ENCODE measurements at regions not wholly inside any gene's neighbourhood (a gene's known extent, or its start where the extent isn't known, plus 50 kb on each side); places are given as distances from the start of the nearest gene placed in this dataset.

DNA sequence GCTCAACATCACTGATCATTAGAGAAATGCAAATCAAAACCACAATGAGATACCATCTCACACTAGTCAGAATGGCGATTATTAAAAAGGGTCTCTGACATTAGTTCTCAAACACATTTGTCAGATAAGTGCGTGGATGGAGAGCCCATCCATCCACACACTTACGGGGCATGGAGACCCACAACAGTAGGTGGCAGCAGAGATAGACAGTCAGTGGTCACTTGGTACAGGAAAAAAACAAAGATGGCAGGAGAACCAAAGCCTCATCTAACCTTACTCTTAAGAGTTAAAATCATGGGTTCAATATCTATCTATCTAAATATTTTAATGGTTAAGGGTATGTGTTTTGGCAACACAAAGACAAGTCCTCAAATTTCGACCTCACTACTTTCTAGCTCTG is 1378.7 kb upstream of the C9orf72 start (continued):
- TF ChIP-seq ZBTB1 (CRISPR knock-in tag; IDR thresholded peaks at IDR 0.05; ENCODE audit: borderline replicate concordance, low read depth) (no peak), BHLHE40 (IDR thresholded peaks at IDR 0.05; ENCODE audit: low read length) (no peak)

DNA sequence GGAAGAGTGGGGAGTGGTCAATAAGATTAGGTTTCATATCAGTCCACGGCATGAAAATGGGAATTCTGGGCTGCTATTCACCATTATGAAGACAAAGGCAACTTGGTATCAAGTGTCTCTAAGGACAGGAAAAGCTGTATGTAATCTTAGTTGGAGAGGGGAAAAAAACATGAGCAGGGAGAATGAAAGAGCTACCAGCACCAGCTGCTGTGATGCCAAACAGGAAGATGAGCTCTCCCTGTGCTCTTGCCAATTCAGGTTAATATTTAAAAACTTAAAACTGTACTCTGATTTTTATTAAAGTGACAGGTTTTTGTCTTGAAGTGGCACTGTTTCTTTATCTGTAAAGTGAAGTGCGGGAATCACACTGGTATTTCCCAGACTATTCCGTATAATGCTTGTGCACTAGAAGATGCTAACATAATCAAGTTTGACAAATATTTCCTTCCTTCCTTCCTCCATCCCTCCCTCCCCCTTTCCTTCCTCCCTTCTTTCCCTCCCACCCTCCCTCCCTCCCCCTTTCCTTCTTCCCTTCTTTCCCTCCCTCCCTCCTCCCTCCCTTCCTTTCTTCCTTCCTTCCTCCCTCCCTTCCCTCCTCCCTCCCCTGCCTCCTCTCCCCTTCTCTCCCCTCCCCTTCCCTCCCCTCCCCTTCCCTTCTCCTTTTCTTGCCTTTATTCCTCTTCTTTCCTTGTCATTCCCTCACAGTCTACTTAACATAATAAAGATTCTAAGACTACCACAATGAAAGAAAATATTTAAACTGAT is 1383.0 kb upstream of the C9orf72 start:
- no CpG with 5 or more reads among the region's 3 CpGs for WGBS (ENCODE audit: insufficient coverage, low coverage, missing lambda C conversion rate)
- CTCF ChIA-PET (ENCODE audit: low intra/inter-chr PET ratio) = no interaction called here
- no peak overlapping the region for H3K9ac ChIP-seq (ENCODE audit: insufficient read depth in 1 of 2, low read depth in 2 of 2, low read length in 2 of 2)
- no peaks in the 10 kb centered on the region for H3K79me2 ChIP-seq (ENCODE audit: control insufficient read depth, insufficient read depth, low read length)
- FAIRE-seq (no peak), ATAC-seq (no peak), DNase-seq (ENCODE audit: extremely low read depth in 1 of 4, low spot score in 3 of 4) (no peak)
- no peak overlapping the region for H2AFZ ChIP-seq (ENCODE audit: low read depth, low read length)
- intact Hi-C loops (cut with micrococcal nuclease) (no loop called here), in situ Hi-C loops (cut with MboI) (no loop called here)
- POLR2A ChIA-PET = no interaction called here
- H3K36me3 ChIP-seq (ENCODE audit: control insufficient read depth, insufficient read depth, low read length) = no peaks in the 10 kb centered on the region
- no peaks in the 10 kb centered on the region for H4K20me1 ChIP-seq (replicated peaks; ENCODE audit: control insufficient read depth, insufficient read depth, low read length)
- no peaks in the 10 kb centered on the region for H3K9me3 ChIP-seq (replicated peaks; ENCODE audit: control insufficient read depth, insufficient read depth, low read depth, low read length)
- no peak overlapping the region for H3K4me2 ChIP-seq (ENCODE audit: insufficient read depth, low read length)
- TF ChIP-seq ELF2 (CRISPR knock-in tag; IDR thresholded peaks at IDR 0.05) = no peak
- no peak for TF ChIP-seq ZNF699 (CRISPR knock-in tag; IDR thresholded peaks at IDR 0.05; ENCODE audit: insufficient replicate concordance)
- TF ChIP-seq, protein P1, sequence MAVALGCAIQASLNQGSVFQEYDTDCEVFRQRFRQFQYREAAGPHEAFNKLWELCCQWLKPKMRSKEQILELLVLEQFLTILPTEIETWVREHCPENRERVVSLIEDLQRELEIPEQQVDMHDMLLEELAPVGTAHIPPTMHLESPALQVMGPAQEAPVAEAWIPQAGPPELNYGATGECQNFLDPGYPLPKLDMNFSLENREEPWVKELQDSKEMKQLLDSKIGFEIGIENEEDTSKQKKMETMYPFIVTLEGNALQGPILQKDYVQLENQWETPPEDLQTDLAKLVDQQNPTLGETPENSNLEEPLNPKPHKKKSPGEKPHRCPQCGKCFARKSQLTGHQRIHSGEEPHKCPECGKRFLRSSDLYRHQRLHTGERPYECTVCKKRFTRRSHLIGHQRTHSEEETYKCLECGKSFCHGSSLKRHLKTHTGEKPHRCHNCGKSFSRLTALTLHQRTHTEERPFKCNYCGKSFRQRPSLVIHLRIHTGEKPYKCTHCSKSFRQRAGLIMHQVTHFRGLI (CRISPR knock-in tag; IDR thresholded peaks at IDR 0.05) = no peak
- TF ChIP-seq ZNF143 (CRISPR knock-in tag; IDR thresholded peaks at IDR 0.05) = no peak
- H3K27ac ChIP-seq (ENCODE audit: extremely low read depth, low read depth, low read length) = no peak overlapping the region
- H3K4me3 ChIP-seq = no peak overlapping the region
- H3K4me1 ChIP-seq (replicated peaks in 1 of 2; ENCODE audit: control insufficient read depth in 2 of 2, insufficient read depth in 2 of 2, low read length in 2 of 2) = no peaks in the 10 kb centered on the region
- no peaks in the 10 kb centered on the region for H3K27me3 ChIP-seq (ENCODE audit: control insufficient read depth in 2 of 2, insufficient read depth in 2 of 2, low read length in 2 of 2)
- no peaks in the 10 kb centered on the region for H3K9me1 ChIP-seq (ENCODE audit: control insufficient read depth, insufficient read depth, low read length)
- BruUV-seq (replicated peaks) = no TSS peak

All from K562 (cell line).